LNCaP clone FGC (cell line): ENCODE measurements at regions not wholly inside any gene's neighbourhood (a gene's known extent, or its start where the extent isn't known, plus 50 kb on each side); places are given as distances from the start of the nearest gene placed in this dataset.

Experiments used
- DNase-seq: peaks from one replicate; pipeline ENCODE4 v3.0.0-alpha.2; 2011; ENCODE audit warnings: low read depth
- H3K4me3 ChIP-seq: 2 replicates; pipeline ENCODE4 v1.5.1; 2011; ENCODE audit warnings: mild to moderate bottlenecking, low read depth, low read length, control low read depth
- TF ChIP-seq, protein P1 (sequence below): IDR thresholded peaks from 2 replicates; pipeline ENCODE4 v1.5.1; 2012; ENCODE audit warnings: mild to moderate bottlenecking; ENCODE audit not compliant: control insufficient read depth, insufficient read depth; ENCODE audit errors: extremely low read depth

DNA sequence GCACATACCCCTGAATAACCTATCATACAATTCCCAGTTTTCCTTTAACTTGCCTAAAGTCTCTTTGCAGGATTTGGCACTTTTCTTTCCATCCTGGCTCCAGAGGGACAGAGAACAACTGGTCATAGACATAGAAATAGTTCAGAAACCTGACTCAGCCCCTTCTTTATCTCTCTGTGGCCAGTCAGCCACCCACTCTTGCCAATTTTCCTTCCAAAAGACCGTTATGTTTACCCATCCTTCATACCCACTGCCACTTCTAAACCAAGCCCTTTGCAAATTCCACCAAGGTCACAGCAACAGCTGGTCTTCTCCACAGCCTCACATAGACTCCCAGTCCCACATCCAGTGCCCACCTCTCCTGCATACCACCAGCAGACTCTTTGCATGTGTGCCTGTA, 127.2 kb upstream of the FGGY start:
- TF ChIP-seq, protein P1, sequence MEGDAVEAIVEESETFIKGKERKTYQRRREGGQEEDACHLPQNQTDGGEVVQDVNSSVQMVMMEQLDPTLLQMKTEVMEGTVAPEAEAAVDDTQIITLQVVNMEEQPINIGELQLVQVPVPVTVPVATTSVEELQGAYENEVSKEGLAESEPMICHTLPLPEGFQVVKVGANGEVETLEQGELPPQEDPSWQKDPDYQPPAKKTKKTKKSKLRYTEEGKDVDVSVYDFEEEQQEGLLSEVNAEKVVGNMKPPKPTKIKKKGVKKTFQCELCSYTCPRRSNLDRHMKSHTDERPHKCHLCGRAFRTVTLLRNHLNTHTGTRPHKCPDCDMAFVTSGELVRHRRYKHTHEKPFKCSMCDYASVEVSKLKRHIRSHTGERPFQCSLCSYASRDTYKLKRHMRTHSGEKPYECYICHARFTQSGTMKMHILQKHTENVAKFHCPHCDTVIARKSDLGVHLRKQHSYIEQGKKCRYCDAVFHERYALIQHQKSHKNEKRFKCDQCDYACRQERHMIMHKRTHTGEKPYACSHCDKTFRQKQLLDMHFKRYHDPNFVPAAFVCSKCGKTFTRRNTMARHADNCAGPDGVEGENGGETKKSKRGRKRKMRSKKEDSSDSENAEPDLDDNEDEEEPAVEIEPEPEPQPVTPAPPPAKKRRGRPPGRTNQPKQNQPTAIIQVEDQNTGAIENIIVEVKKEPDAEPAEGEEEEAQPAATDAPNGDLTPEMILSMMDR = no peak
- no peak overlapping the region for H3K4me3 ChIP-seq
- no peak for DNase-seq

DNA sequence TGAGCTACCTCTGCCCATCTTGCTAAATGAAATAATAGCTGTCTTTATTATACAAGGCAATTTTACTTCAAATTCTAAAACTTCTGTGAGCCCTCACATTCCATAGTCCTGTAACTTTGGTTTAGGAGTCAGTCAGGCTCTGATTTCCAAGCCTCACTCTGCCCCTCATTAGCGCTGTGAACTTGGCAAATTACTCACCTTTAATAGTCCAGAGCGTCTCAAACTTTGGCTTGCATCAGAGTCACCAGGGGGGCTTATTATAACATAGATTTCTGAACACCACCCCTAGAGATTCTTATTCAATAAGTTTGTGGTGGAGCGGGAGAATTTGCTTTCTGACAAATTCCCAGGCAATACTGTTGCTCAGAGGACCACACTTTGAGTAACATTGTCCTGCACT, 126.2 kb upstream of the FGGY start:
- no peak overlapping the region for H3K4me3 ChIP-seq
- TF ChIP-seq, protein P1 = no peak
- DNase-seq = no peak

DNA sequence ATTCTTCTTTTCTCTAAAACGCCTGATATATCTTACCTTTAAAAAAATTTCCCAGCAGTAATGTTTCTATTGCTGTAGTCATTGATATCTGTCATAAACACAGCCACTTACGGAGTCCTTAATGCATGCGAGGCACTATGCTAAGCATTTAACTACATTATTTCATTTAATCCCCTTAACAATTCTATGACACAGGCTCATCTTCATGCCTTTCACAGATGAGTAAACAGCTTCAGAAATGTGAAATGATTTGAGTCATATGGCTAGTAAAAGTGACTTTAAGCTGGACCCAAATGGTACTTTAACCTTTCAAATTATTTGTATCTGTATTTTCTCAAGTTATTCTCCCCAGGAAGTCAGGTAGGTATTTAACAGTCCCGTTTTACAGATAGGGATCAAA, 125.1 kb upstream of the FGGY start:
- no peak for DNase-seq
- no peak overlapping the region for H3K4me3 ChIP-seq

DNA sequence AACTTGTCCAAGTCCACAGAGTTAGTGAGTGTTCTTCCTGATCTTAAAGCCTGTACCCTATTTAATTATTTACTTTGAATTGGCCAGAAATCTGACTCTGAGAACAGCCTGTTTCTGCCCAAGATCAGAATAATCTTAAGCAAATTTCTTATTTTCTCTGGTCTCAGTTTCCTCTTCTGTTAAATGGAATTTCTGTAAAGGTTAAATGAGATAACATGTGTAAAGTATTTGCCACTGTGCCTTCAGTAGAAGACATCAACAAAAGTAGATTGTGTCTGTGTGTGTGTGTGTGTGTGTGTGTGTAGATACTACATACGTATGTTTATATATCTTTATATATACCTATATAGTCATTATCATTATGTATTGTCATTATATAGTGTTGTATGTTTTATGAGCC, 124.2 kb upstream of the FGGY start:
- no peak for DNase-seq
- TF ChIP-seq, protein P1 = no peak
- H3K4me3 ChIP-seq = no peak overlapping the region

More for the DNA sequence above, 125.1 kb upstream of the FGGY start:
- TF ChIP-seq, protein P1 = no peak

DNA sequence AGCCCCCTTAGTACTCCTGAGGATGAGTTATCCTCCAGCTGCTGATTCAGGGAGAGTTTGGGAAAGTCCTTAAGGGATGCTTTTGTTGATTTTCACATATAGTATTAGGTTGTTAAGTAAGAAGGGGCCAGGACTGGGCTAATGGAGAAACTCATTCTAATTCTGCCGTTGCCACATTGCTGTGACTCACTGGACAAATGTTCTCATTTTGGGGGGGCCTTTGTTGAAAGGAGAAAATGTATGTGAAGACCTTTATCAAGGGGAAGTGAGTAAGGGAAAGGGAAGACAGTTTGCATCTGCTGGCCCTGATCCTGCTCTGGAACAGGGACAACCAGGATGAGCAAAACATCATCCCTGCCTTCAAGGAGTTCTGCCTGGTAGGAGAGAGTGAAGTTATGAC, 123.2 kb upstream of the FGGY start:
- TF ChIP-seq, protein P1 = no peak
- no peak for DNase-seq
- H3K4me3 ChIP-seq = no peak overlapping the region

DNA sequence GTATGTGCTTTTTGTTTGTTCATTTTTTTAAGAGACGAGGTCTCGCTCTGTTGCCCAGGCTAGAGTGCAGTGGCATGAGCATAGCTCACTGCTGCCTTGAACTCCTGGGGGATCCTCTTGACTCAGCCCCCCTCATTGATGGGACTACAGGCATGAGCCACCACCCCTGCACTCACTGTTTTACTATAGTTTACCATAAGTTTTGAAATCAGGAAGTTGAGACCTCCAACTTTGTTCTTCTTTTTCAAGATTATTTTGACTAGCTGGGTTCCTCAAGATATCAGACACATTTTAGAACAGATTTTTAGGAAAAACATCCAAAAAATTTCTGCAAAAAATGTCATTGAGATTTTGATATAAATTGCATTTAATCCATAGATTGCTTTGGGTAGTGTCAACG, 120.4 kb upstream of the FGGY start:
- H3K4me3 ChIP-seq = no peak overlapping the region
- no peak for DNase-seq
- TF ChIP-seq, protein P1 = no peak

DNA sequence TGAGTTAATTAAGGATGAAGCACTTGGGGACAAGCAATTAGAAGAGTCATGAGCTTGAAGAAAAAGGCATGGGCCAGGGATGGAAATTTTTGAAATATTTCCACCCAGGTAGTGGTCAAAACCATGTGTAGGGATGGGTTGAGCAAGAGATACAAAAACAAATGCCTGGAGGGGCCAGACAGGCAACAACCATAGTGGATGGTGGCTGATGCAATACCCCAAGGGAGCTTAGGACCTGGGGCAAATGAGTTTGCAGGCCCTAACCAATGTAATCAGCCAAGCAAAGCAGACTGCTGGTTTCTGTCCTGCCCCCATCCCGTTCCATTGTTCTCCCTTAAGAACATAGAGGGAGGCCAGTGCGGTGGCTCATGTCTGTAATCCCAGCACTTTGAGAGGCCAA, 119.1 kb upstream of the FGGY start:
- DNase-seq = no peak
- TF ChIP-seq, protein P1 = no peak

More for the DNA sequence above, 119.1 kb upstream of the FGGY start:
- H3K4me3 ChIP-seq = no peak overlapping the region
